AML-193 (cell line): ENCODE measurements at regions not wholly inside any gene's neighbourhood (a gene's known extent, or its start where the extent isn't known, plus 50 kb on each side); places are given as distances from the start of the nearest gene placed in this dataset.

Experiments
- DNase-seq, 2 experiments: peaks; one replicate each; lab custom pipeline; 2025; lab: John Stamatoyannopoulos, UW

DNA sequence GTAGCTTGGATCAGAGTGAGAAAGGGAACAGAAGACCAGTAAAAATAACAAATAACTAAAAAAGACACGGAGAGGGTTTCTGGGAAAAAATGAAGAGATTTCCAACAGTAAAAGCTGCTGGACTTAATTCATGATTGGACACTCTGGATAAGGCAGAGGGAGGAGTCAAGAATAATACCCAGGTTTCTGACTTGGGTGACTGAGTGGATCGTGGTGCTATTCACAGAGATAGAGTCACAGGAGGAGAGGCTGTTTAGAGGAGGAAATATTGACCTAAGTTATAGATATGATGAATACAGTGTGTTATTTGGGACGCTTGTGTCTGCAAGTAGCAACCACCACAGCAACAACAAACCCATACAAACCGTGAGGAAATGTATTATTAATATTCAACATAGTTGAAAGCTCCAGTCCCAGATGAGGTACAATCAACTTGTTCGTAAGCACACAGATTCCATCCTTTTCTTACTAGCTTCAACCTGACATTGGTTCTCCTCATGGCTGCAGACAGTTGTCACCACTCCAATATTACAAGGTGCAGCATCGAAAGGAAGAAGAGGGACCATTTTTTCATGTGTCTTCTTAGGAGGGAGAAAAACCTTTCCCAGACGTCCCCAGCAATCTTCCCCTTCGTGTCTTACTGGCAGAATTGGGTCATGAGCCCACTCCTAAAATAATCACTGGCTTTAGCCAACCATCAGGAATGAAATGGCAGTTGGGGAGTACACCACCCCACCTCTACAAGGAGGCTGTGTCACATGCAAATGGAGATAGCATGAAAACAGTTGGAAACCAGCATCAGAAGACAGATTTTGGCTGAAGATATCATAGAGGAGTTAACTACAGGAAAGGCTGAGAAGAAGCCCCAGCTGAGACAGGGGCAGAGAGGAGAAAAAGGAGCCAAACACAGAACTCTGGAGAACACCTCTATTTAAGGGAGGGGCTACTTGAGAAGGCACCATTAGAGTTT is 387.8 kb downstream of the SHQ1 start:
- DNase-seq: no peak

DNA sequence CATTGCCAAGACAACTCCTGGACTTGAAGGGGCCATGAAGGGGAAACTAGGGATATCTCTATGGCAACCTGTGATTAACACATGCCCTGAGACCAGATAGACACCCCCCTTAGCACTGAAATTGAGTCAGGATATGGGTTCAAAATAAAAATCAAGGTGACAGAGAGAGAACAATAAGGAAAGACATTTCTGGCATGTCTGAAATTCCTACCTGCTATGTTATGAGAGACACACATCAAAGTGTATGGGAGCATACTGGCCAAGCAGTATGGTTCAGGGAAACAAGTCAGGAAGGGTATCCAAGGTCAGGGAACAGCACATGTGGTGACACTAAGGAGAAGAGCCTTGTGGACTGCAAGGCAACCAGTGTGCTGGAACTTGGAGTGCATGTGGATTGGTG is 388.7 kb downstream of the SHQ1 start:
- no peak for DNase-seq

DNA sequence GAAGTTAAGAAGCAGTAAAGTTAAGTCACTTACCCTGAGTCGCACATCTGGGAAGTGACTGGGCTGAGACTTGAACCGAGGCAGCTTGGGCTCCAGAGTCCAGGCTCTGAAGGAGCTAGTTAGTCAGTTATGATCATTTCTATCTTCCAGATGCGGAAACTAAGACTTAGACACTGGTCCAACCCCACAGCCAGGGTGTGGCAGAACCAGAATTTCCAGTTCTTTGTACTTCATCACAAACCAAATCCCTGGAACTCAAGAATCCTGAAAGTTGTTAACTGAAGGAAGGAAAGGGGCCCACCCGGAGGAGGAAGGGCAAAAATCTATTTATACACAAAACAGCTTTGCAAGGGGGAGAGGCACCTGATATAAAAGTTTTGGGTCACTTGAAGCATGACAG is 389.9 kb downstream of the SHQ1 start:
- DNase-seq: no peak

DNA sequence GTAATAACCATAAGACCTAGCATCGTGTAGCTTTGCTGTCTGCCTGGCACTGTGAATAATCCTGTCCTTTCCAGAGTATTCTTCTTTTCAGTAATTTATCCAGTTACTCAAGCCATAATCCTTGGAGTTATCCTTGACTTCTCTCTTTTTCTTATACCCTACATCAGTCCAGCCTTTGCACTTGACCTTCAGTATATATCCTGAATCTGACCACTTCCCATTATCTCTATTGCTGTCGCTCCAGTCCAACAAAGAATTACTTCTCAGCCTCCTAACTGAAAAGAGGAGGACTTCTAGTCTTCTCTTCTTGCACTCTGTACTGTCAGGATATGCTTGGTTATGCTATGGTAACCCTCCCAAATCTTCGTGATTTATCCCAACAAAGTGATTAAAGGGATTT is 393.8 kb downstream of the SHQ1 start:
- DNase-seq: no peak

DNA sequence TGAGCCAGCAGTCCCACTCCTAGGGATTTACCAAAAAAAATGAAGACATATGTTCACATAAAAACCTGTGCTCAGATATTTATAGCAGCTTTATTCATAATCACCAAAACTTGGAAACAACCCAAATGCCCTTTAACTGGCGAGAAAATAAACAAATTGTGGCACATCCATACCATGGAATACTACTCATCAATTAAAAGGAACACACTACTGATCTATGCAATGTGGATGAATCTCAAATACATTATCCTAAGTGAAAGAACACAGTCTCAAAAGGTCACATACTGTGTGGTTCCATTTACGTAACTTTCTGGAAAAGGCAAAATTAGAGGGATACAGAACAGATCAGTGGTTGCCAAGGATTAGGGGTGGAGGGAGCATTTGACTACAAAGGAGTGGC is 394.5 kb downstream of the SHQ1 start:
- DNase-seq: no peak

DNA sequence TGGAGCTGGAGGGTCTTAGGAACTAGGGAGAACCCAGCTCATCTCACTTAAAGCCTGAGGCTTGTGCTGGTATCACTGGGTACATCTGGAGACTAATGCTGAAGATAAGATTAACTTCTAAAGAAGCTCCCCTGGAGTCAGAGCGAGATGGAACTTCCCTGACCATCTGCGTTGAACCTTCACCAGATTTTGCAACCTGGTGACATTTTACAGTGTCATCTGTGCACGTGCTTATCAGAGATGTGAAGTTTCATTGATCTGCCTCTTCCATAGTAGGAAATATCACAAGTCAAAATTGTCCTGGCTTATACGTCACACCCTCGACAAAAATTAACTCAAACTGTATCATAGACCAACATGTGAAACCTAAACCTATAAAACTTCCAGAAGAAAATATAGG is 395.5 kb downstream of the SHQ1 start:
- no peak for DNase-seq

DNA sequence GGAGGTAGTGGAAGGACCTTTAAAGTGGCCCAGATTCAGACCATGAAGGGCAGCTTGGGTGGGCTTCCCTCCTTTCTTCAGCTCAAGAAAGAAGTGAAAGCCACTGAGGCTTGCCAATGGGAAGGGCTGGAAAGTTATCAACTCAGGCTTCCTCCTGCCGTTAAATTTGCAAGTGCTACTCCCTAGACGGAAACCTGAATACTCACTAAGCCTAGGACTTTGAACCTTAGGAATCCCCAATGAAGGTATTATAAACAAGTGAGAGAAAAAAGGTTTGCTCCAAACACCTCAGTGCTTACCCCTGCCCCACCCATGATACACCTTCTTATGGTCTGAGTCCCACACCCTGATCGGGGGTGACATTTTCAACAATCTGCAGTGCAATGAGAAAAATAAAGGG is 396.4 kb downstream of the SHQ1 start:
- DNase-seq: no peak

DNA sequence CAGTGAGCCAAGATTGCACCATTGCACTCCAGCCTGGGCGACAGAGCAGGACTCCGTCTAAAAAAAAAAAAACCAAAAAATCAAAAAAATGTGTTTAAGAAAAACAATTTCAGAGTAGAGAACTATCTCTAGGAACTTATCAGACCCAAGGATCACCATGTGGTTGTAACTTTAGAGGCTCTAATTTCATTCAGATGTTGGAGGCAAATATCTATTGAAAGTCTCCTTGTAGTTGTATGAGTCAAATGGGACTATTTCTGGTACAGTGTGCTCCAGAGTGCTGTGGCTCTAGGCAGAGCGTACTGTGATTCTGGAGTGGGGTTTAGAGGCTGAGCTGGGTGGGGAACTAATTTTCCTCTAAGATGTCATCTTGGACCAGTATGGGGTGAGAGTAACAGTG is 398.7 kb downstream of the SHQ1 start:
- DNase-seq: no peak

DNA sequence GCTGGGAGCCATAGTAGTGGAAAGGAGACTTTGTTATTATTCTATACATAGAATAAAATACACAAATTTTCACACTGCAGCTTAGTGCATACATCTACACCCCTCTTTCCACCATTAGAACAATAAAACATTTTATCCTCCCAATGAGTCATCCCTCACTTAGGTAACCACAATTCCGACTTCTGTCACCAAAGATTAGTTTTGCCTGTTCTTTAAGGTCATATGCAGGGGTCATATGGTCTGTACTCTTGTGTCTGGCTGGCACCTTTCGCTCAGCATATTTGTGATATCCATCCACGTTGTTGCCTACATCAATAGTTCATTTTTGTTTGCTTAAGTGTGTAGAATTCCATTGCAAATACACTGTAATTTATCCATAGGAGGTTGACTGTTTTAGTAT is 399.4 kb downstream of the SHQ1 start:
- no peak for DNase-seq

DNA sequence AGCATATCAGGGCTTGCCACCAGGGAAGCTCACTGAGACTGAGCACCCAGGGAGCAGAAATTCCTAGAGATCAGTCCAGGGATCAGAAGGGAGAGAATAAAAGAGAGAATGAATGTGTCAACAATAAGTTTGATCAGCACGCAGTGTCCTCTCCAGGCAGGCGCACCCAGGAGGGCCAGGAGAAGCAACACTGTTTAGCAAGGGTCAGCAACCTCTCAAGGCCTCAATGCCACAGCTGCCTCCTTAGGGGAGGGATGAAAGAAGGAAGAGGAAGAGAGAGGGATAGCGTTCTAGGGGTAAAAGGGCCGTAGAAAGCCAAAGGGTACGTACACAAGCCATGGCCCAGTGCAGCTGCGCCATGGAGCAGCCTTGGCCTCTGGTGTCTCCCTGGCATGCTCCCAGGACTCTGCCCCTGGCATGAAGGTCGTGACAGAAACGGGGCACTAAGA is 399.8 kb downstream of the SHQ1 start:
- no peak for DNase-seq

DNA sequence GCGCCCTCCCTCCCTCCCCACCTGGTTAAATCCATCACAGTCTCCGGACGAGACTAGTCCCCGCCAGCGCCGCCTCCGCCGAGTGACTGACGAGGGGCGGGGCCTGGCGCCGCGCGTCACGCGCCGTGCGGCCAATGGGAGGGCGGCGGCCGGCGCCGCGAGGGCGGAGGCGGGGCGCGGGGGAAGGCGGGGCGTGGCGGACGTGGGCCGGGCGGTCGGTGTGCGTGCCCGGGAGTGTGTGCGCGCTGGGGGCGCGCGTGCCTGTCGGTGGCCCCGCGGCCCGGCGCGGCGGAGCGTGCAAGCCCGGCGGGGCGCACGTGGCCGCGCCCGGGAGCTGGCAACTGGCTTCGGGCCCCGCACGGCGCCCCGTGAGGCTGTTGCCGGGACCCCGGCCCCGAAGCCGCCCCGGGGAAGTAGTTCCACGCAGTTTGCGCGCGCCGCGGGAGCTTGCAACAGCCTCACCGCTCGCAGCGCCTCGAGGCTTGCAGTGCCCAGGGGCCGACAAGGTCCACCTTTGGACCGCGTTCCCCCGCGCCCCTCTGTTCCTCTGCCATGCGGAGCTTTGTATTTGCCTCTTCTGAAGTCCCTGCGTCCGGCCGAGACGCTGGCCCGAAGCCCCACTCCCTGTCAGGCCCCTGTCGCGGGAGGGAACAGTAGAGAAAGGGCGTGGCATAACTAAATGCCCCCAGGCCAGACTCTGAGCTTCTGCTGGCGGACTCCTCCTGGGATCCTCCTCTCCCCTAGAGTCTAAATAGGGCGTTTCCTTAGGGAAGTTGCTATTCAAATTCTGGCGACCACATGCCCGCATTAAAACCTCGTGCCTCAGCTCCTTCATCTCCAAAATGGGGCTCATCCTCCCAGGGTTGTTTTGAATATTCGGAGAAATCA is 400.9 kb downstream of the SHQ1 start:
- peak; percentile 85 to 89 for DNase-seq

DNA sequence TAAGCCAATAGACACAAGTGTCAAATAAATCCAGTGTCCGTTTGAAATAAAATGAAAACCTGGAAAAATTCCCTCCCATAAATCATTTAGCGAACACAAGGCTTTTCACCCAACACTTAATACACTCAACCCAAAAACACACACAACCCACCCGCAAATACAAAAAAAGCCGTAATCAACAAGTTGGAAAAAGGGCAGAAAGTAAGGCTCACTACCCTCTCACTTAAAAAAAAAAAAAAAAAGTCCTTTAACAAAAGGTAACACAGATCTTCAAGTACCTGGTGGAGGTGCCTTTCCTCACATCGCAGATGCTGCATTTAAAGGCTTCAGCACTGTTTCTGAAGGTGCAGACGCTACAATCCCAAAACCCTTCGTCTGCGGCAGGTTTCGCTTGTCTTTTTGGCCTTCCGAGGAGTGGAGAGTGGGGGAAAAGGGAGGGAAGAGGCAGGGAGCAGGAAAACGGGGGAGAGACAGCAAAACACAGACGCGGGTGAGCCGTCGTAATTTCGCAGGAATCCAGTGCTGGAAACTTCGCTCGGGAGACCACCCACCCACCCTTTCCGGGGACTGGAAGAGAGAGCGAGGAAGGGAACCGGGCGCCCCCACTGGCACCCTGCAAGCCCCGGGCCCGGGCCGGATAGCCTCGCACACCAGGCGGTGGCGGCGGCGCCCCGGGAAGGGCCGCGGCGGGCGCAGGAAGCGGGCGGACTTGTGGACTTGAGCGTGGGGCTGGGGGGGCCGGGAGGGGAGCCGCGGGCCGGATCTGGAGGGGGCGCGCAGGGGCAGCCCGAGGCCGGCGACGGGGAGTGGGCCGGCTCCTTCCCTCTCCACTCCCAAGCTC is 401.8 kb downstream of the SHQ1 start, which contains the start of gene RYBP:
TSS of gene RYBP (minus strand) at position 404 of the 841 bp plus-strand sequence.
- peak; percentile 70 to 72 for DNase-seq

DNA sequence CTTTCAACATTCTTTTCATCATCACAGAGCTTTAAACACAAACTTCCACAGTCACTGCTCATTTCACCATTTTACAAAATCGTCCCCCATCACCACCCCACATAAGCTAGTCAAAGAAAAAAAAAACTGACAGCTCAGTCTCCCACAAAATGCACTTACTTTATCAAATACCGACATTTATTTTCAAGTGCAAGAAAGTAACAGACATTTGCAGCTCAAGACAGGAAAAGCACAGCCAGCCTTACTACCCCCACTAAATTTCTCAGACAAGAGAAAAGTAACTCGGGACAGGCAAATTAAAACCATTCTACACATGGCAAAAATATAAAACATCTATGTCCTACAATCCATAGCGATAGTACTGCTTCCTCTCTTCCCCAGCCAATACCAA is 402.4 kb downstream of the SHQ1 start:
- DNase-seq: peak in 1 of 2 experiments; percentile 19

DNA sequence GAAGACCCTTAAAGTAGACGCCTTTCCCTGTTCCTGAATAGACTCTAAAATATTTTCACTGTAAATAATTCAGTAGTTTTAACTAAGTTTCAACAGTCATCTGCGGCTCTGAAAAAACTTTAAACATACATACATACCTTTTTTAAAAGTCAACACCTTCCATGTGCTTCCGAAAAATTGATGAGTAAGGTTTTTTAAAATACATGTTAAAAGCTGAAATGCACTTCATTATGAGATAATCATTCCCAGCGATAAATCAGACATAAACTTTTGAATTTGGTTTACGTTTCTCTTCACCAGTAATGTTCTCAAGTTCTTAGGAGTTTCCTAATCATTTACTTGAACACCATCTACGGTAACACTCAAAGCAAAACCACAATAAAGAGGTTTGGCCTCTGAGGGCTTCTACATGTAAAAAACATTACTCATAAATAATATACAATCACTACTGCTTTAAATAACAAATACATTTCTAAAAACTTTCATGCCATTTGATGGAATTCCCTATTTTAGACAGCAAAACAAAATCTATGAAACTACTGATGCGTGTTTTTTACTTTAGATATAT is 403.5 kb downstream of the SHQ1 start:
- DNase-seq: peak; percentile 29 to 37

DNA sequence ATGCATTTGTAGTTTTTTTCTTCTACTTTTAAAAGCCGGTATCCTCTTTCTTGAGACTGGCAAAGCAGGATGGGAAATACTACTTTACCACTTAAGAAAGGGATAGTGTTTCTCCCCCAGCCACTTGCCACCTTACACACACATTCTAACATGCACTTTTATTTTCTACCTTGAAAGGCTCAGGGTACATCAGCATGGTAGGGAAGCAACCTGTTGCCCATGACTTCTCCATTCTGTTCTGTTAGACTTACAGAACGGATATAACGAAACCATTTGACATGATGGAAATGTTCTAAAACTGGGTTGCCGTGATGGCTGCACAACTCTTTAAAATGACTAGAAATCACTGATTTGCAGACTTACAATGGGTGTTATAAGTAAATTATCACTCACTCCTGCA is 405.5 kb downstream of the SHQ1 start:
- DNase-seq: no peak

DNA sequence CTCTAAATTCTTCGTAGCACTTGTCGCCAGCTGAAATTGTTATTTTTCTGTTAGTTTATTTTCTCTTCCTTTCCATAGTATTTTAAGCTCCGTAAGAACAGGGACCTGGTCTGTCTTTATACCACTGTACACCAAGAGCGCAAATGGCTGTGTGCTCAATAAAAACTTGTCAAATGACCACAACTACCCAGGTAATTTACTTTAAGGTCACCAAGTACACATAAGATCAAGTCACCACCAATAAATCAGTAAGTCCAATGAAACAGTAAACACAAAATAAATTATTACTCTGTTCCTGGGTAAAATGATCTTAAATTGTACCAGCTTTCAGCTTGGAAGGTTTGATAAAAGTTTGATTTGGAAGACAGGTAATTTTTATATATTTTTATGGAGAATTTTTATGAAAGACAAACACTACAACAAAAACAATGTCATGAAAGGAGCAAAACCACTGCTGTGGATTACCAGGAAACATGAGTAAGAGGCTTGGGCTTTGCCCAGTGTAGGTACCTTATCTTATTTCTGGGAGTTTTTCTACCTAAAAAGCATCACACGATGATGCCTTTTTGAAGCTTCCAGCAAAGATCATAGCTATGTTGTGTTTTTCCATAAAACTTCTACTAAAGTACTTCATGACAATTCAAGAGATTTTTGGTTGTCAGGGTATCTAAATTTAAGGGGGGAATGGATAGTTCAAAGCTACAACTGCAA is 406.8 kb downstream of the SHQ1 start:
- DNase-seq: no peak

DNA sequence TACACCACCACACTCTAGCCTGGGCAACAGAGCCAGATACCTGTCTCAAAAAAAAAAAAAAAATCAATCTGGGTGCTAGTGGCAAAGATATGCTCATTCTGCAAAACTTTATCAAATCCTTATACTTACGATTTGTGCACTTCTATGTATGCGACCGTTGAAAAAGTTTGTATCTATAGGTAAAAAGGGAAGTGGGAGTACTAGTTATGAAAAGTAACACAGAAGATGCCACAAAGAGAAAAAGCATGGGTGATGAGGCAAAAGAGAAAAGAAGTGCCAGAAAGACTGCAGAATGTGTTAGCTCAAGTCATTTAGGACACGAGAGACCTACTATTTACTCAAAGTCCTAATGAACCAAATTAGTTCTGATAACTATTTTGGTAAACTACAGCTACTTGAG is 407.8 kb downstream of the SHQ1 start:
- DNase-seq: no peak

DNA sequence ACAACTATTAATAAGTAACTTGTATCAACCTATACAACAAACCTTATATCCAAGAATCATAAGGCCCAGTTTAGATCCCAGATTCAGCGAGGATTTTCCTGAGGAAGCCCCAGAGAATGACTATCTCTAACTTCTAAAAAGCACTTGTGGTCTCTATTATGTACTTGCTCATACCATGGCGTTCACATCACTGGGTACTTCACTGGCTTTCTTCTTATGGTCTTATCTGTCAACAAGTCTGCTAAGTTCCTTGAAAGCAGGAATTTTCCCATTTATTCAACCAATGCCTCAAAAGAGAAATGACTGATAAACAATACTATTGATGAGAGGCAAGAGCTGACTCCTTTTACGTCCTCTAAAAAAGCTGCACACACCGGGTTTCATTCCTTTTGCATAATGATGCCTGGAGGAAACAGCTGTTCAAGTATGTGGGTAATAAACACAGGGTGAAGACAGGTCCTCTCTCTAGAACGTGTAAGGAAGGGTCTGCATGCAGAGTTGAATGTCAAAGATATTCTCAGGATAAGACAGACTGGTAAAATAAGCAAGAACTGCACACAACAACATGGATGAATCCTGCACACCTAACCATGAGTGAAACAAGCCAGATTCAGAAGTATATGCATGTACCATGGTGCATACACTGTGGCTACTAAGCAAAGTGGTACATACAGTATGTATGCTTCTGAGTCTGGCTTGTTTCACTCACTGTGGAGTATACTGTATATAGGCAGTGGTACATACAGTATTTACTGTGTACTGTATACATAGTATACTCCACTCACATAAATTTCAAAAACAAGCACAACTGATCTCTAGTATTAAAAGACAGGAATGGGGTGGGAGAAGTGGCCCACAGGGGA is 408.7 kb downstream of the SHQ1 start:
- DNase-seq: no peak

DNA sequence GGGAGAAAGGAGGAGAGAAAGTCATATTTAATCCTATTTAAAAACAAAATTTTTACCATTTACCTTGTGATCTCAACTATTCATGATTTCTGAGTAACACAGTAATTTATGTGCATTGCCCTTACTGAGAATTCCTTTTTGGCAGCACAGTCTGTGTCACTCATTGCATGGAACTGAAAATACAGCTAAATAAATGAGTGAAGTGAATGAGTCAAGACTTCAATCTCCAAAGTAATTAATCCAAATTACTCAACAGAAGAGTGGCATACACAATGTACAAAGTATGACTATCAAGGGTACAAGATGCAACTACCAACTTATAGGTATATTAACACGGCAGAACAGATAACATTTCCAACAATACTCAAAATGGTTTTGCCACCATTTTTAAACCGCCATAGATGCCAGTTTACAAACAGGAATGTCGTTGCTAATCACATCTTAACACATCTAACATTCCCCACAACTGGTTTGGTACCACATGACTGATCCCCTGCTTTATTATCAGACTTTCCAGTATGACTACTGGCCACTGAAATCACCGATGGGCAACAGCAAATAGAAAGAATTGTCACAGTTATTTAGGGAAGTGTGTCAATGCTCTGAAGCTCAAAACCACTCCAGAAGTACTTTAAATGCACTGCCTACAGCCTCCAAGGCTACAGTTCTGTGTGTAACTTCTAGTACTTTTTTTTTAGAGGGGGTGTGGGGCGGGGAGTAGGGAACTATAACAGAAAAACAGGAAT is 410.4 kb downstream of the SHQ1 start:
- no peak for DNase-seq
